A673 (cell line): ENCODE measurements at regions not wholly inside any gene's neighbourhood (a gene's known extent, or its start where the extent isn't known, plus 50 kb on each side); places are given as distances from the start of the nearest gene placed in this dataset.

Experiments used
- BruUV-seq: library from RNA; stranded (reverse); fragments of 400-500 nt; replicated peaks from 2 replicates; lab custom pipeline; 2021; lab: Mats Ljungman, UMichigan
- CTCF ChIA-PET: fragments of 300-600 bp; sonication (Branson Sonifier 250); formaldehyde crosslinking; loops from one replicate; lab custom pipeline; 2022; ENCODE audit warnings: antibody characterized with exemption; lab: Charles Lee
- POLR2A ChIA-PET: fragments of 300-600 bp; sonication (Branson Sonifier 250); formaldehyde crosslinking; loops from one replicate; lab custom pipeline; 2022; ENCODE audit warnings: antibody characterized with exemption; ENCODE audit not compliant: low non-redundant PET; lab: Charles Lee
- DNase-seq: peaks from one replicate; pipeline ENCODE4 v3.0.0-alpha.2; 2015; ENCODE audit warnings: low spot score
- H3K27ac ChIP-seq: fragments of 200-600 bp; sonication (generic); 2 replicates; pipeline ENCODE4 v1.5.1; 2016; ENCODE audit warnings: mixed run types, low read depth, mild to moderate bottlenecking, mixed read lengths, antibody characterized with exemption, low read length; ENCODE audit not compliant: poor library complexity, severe bottlenecking
- H3K27me3 ChIP-seq: fragments of 200-600 bp; sonication (generic); replicated peaks from 2 replicates; pipeline ENCODE4 v1.6.1; 2017; ENCODE audit warnings: mixed run types, low read depth, mild to moderate bottlenecking, mixed read lengths, antibody characterized with exemption, low read length; ENCODE audit not compliant: insufficient read depth, poor library complexity
- H3K36me3 ChIP-seq: fragments of 200-600 bp; sonication (generic); 2 replicates; pipeline ENCODE4 v1.6.1; 2016; ENCODE audit warnings: mixed run types, mild to moderate bottlenecking, mixed read lengths, antibody characterized with exemption, low read length; ENCODE audit not compliant: insufficient read depth, poor library complexity, severe bottlenecking
- H3K4me1 ChIP-seq: fragments of 200-600 bp; sonication (generic); 2 replicates; pipeline ENCODE4 v1.6.1; 2017; ENCODE audit warnings: mixed run types, mild to moderate bottlenecking, mixed read lengths, antibody characterized with exemption, low read length; ENCODE audit not compliant: insufficient read depth, poor library complexity, severe bottlenecking
- H3K4me3 ChIP-seq: fragments of 200-600 bp; sonication (generic); 2 replicates; pipeline ENCODE4 v1.5.1; 2016; ENCODE audit warnings: low read depth, mixed run types, mild to moderate bottlenecking, mixed read lengths, low read length; ENCODE audit not compliant: poor library complexity, severe bottlenecking
- H3K9me3 ChIP-seq: fragments of 200-600 bp; sonication (generic); 2 replicates; pipeline ENCODE4 v1.6.1; 2016; ENCODE audit warnings: mixed run types, low read depth, mild to moderate bottlenecking, mixed read lengths, antibody characterized with exemption, low read length; ENCODE audit not compliant: poor library complexity, severe bottlenecking
- CTCF ChIP-seq: fragments of 300-800, 200-600 bp; sonication (generic); conservative IDR thresholded peaks from 2 replicates; pipeline ENCODE4 v1.5.1; 2017; ENCODE audit warnings: low read depth, mild to moderate bottlenecking, antibody characterized with exemption, low read length, moderate library complexity, mixed read lengths
- EZH2 ChIP-seq: fragments of 200-600 bp; sonication (generic); IDR thresholded peaks from 2 replicates; pipeline ENCODE4 v1.6.1; 2017; ENCODE audit warnings: borderline replicate concordance, low read depth, mild to moderate bottlenecking, mixed read lengths, antibody characterized with exemption, low read length; ENCODE audit not compliant: poor library complexity, severe bottlenecking
- intact Hi-C: fragments of 100-400 bp; cut with micrococcal nuclease; formaldehyde crosslinking; loops from one replicate; pipeline ENCODE4 v1.10.0; 2022; ENCODE audit not compliant: unreplicated experiment

GRCh38 chr7:145263886-145264285 lies 428.0 kb upstream of the TPK1 start:
- TF ChIP-seq EZH2 (no peak), CTCF (no peak)
- ChIA-PET CTCF (no interaction called here), POLR2A (no interaction called here)
- no peaks in the 10 kb centered on the region for H3K36me3 ChIP-seq
- BruUV-seq, result no TSS peak
- H3K27me3 ChIP-seq, result no peaks in the 10 kb centered on the region
- intact Hi-C loops, result no loop called here
- DNase-seq, result no peak
- no peak overlapping the region for H3K4me3 ChIP-seq
- no peak overlapping the region for H3K27ac ChIP-seq
- H3K4me1 ChIP-seq, result no peaks in the 10 kb centered on the region
- peaks cover 13% of the 10 kb centered on the region for H3K9me3 ChIP-seq

- TF ChIP-seq EZH2, result no peak
- no peak for TF ChIP-seq CTCF
- no peaks in the 10 kb centered on the region for H3K27me3 ChIP-seq
- POLR2A ChIA-PET, result no interaction called here
- no TSS peak for BruUV-seq
- H3K4me3 ChIP-seq, result no peak overlapping the region
- H3K4me1 ChIP-seq, result no peaks in the 10 kb centered on the region
- H3K9me3 ChIP-seq, result peaks cover 17% of the 10 kb centered on the region
- H3K27ac ChIP-seq, result no peak overlapping the region
- intact Hi-C loops, result no loop called here
- no peaks in the 10 kb centered on the region for H3K36me3 ChIP-seq
- CTCF ChIA-PET, result no interaction called here
- no peak for DNase-seq
These were observed 416.2 kb upstream of the TPK1 start for GRCh38 chr7:145252031-145252430.

GRCh38 chr7:145224775-145225174 lies 388.9 kb upstream of the TPK1 start:
- Histone ChIP-seq H3K4me3 (no peak overlapping the region), H3K4me1 (no peaks in the 10 kb centered on the region), H3K36me3 (no peaks in the 10 kb centered on the region), H3K9me3 (no peaks in the 10 kb centered on the region), H3K27me3 (no peaks in the 10 kb centered on the region), H3K27ac (no peak overlapping the region)
- ChIA-PET POLR2A (no interaction called here), CTCF (no interaction called here)
- intact Hi-C loops, result no loop called here
- no peak for DNase-seq
- TF ChIP-seq CTCF (no peak), EZH2 (no peak)
- no TSS peak for BruUV-seq
